ENCODE measurements at regions not wholly inside any gene's neighbourhood (a gene's known extent, or its start where the extent isn't known, plus 50 kb on each side); places are given as distances from the start of the nearest gene placed in this dataset.

DNA sequence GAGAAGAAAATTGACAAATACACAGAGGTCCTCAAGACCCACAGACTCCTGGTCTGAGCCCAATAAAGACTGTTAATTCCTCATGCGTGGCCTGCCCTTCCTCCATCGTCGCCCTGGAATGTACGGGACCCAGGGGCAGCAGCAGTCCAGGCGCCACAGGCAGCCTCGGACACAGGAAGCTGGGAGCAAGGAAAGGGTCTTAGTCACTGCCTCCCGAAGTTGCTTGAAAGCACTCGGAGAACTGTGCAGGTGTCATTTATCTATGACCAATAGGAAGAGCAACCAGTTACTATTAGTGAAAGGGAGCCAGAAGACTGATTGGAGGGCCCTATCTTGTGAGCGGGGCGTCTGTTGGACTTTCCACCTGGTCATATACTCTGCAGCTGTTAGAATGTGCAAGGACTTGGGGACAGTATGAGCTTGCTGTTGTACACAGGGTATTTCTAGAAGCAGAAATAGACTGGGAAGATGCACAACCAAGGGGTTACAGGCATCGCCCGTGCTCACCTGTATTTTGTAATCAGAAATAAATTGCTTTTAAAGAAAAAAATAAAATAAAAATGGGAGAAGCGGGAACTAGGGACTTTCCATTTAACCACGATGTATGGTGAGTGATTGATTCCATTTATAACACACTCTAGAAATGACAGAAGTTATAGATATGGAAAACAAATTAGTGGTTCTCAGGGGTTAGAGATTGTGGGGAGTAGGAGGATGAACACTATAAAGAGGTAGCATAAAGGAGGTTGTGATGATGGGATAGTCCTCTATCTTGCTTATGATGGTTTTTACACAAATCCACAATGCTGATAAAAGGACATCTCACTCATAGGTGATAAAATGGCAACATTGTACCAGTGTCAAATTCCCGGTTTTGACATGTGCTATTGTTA lies 244.7 kb downstream of the MRPL39 start:
- Histone ChIP-seq H3K79me2 (ENCODE audit: control insufficient read depth, insufficient read depth, low read length) (no peaks in the 10 kb centered on the region), H3K9ac (replicated peaks; ENCODE audit: extremely low read depth, insufficient read depth, low read length) (no peak overlapping the region), H3K27ac (ENCODE audit: insufficient read depth, low read depth, low read length) (no peak overlapping the region), H3K9me3 (replicated peaks; ENCODE audit: control insufficient read depth, insufficient read depth, low read length) (no peaks in the 10 kb centered on the region), H3K36me3 (ENCODE audit: control insufficient read depth in 2 of 2, extremely low read depth in 1 of 2, insufficient read depth in 2 of 2, low read length in 2 of 2) (no peaks in the 10 kb centered on the region), H2AFZ (ENCODE audit: low read depth, low read length) (no peak overlapping the region), H3K9me1 (replicated peaks; ENCODE audit: control insufficient read depth, extremely low read depth, insufficient read depth, low read length) (no peaks in the 10 kb centered on the region), H3K4me3 (replicated peaks in 1 of 3; ENCODE audit: insufficient read depth in 1 of 3, low read depth in 1 of 3, low read length in 3 of 3) (no peak overlapping the region), H3K27me3 (ENCODE audit: control insufficient read depth in 2 of 2, insufficient read depth in 2 of 2, low read length in 2 of 2) (no peaks in the 10 kb centered on the region), H3K4me1 (ENCODE audit: control insufficient read depth, extremely low read depth, insufficient read depth, low read length) (no peaks in the 10 kb centered on the region), H3K4me2 (ENCODE audit: insufficient read depth, low read length) (no peak overlapping the region), H4K20me1 (replicated peaks; ENCODE audit: control insufficient read depth, extremely low read depth, insufficient read depth, low read length) (no peaks in the 10 kb centered on the region)
- ChIA-PET POLR2A (no interaction called here), CTCF (no interaction called here)
- FAIRE-seq = no peak
- TF ChIP-seq POLR2AphosphoS5 (IDR thresholded peaks at IDR 0.05; ENCODE audit: insufficient read depth, low read depth, low read length) (no peak), GATA2 (IDR thresholded peaks at IDR 0.05; ENCODE audit: insufficient read depth, insufficient read length, low read depth, low read length) (no peak), MYC (IDR thresholded peaks at IDR 0.05; ENCODE audit: low read depth, low read length) (no peak), FOS (IDR thresholded peaks at IDR 0.05; ENCODE audit: borderline replicate concordance, insufficient read depth, low read length) (no peak), POLR2A (IDR thresholded peaks at IDR 0.05; ENCODE audit: low read depth, low read length) (no peak), JUN (IDR thresholded peaks at IDR 0.05; ENCODE audit: borderline replicate concordance, insufficient read depth, insufficient read length, low read depth) (no peak), EZH2 (IDR thresholded peaks at IDR 0.05; ENCODE audit: borderline replicate concordance, low read depth, low read length, severe bottlenecking) (no peak)
- TF ChIP-seq, protein P1, sequence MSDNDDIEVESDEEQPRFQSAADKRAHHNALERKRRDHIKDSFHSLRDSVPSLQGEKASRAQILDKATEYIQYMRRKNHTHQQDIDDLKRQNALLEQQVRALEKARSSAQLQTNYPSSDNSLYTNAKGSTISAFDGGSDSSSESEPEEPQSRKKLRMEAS (IDR thresholded peaks at IDR 0.05; ENCODE audit: insufficient read depth, insufficient read length) = no peak
- TF ChIP-seq, protein P2, sequence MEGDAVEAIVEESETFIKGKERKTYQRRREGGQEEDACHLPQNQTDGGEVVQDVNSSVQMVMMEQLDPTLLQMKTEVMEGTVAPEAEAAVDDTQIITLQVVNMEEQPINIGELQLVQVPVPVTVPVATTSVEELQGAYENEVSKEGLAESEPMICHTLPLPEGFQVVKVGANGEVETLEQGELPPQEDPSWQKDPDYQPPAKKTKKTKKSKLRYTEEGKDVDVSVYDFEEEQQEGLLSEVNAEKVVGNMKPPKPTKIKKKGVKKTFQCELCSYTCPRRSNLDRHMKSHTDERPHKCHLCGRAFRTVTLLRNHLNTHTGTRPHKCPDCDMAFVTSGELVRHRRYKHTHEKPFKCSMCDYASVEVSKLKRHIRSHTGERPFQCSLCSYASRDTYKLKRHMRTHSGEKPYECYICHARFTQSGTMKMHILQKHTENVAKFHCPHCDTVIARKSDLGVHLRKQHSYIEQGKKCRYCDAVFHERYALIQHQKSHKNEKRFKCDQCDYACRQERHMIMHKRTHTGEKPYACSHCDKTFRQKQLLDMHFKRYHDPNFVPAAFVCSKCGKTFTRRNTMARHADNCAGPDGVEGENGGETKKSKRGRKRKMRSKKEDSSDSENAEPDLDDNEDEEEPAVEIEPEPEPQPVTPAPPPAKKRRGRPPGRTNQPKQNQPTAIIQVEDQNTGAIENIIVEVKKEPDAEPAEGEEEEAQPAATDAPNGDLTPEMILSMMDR (IDR thresholded peaks at IDR 0.05; ENCODE audit: extremely low read depth in 1 of 2, insufficient read depth in 1 of 2, low read depth in 1 of 2, low read length in 2 of 2) = no peak
- dilution Hi-C loops (cut with MboI; ENCODE audit: extremely low pct_ligation_motif_present, low sequenced_read_pairs) (no loop called here), intact Hi-C loops (cut with micrococcal nuclease) (no loop called here)
- no peak for DNase-seq (ENCODE audit: low read depth, low spot score)
- BruUV-seq (replicated peaks) = no TSS peak

All from endothelial cell of umbilical vein (primary cell).